ENCODE measurements at regions not wholly inside any gene's neighbourhood (a gene's known extent, or its start where the extent isn't known, plus 50 kb on each side); places are given as distances from the start of the nearest gene placed in this dataset.

DNA sequence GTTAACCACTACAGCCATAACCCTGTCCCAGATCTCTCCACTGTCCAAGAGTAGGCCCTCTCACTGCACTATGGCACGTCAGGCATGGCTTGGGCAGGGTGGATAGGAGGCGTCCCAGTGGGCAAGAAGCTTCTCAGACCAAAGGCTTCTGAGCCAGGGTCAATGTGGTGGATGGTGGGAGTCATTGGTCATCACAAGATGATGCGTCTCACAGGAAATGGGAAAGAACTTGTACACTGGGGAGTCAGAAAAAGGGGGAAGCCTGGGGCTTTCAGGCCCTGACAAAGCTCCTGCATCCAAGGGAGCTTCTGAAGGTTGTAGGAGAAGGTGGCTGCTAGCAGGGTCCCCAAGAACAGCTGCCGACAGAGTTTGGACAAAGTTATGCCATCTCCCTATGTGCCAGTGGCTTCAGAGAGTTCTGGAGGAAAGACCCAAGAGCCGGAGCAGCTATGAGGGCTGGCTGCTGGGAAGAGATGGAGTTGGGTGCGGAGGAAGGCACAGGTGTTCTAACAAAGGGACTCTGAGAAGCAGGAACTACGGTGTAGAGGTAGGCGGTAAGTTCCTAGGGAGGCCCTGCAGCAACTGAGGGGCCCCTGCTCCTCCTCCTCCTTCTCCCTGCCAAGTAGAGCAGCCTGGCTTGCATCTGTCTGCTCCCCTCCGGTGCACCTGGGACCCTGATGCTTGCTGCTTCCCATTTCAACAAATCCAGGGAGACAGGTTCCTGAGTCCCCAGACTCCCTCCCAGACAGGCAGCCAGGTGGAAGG is 81.1 kb downstream of the ARL6IP4 start:
- H3K36me3 ChIP-seq (ENCODE audit: control insufficient read depth, insufficient read depth, low read length) = no peaks in the 10 kb centered on the region
- TF ChIP-seq, protein P1, sequence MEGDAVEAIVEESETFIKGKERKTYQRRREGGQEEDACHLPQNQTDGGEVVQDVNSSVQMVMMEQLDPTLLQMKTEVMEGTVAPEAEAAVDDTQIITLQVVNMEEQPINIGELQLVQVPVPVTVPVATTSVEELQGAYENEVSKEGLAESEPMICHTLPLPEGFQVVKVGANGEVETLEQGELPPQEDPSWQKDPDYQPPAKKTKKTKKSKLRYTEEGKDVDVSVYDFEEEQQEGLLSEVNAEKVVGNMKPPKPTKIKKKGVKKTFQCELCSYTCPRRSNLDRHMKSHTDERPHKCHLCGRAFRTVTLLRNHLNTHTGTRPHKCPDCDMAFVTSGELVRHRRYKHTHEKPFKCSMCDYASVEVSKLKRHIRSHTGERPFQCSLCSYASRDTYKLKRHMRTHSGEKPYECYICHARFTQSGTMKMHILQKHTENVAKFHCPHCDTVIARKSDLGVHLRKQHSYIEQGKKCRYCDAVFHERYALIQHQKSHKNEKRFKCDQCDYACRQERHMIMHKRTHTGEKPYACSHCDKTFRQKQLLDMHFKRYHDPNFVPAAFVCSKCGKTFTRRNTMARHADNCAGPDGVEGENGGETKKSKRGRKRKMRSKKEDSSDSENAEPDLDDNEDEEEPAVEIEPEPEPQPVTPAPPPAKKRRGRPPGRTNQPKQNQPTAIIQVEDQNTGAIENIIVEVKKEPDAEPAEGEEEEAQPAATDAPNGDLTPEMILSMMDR (IDR thresholded peaks at IDR 0.05; ENCODE audit: insufficient read depth, low read length, severe bottlenecking) = no peak
- no peak overlapping the region for H3K4me3 ChIP-seq (ENCODE audit: low read depth, low read length)
- no peaks in the 10 kb centered on the region for H3K27me3 ChIP-seq (ENCODE audit: control insufficient read depth, insufficient read depth, low read length)
- no peak for DNase-seq (ENCODE audit: low read depth)
- no peak for FAIRE-seq

DNA sequence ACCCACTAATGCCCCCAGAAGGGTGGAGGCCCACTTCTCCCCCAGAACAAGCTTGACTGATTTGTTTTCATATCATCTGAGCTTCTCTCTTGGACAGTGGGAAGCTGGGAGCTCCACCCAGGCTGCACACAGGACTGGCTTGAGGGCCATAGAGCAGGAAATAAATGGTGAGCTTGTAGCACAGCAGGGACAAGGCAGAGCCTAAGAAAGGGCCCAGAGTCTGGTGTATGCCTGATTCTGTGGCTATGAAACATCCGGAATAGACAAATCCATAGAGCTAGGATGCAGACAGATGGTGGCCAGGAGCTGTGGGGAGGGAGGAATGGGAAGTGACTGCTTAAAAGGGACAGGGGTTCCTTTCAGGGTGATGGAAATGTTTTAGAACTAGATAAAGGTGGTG is 79.0 kb downstream of the ARL6IP4 start:
- Histone ChIP-seq H3K27me3 (ENCODE audit: control insufficient read depth, insufficient read depth, low read length) (no peaks in the 10 kb centered on the region), H3K4me3 (ENCODE audit: low read depth, low read length) (no peak overlapping the region), H3K36me3 (ENCODE audit: control insufficient read depth, insufficient read depth, low read length) (no peaks in the 10 kb centered on the region)
- DNase-seq (ENCODE audit: low read depth) = no peak
- TF ChIP-seq, protein P1 (IDR thresholded peaks at IDR 0.05; ENCODE audit: insufficient read depth, low read length, severe bottlenecking) = no peak
- no peak for FAIRE-seq

GRCh38 chr12:123058980-123059379 is 78.5 kb downstream of the ARL6IP4 start:
- DNase-seq (ENCODE audit: low read depth) (no peak), FAIRE-seq (no peak)

GRCh38 chr12:123058481-123058880 is 78.0 kb downstream of the ARL6IP4 start:
- Histone ChIP-seq H3K4me3 (ENCODE audit: low read depth, low read length) (no peak overlapping the region), H3K36me3 (ENCODE audit: control insufficient read depth, insufficient read depth, low read length) (no peaks in the 10 kb centered on the region), H3K27me3 (ENCODE audit: control insufficient read depth, insufficient read depth, low read length) (no peaks in the 10 kb centered on the region)
- no peak for DNase-seq (ENCODE audit: low read depth)
- TF ChIP-seq, protein P1 (IDR thresholded peaks at IDR 0.05; ENCODE audit: insufficient read depth, low read length, severe bottlenecking) = no peak
- no peak for FAIRE-seq

More at GRCh38 chr12:123058980-123059379, 78.5 kb downstream of the ARL6IP4 start:
- H3K4me3 ChIP-seq (ENCODE audit: low read depth, low read length) = no peak overlapping the region
- no peaks in the 10 kb centered on the region for H3K36me3 ChIP-seq (ENCODE audit: control insufficient read depth, insufficient read depth, low read length)
- TF ChIP-seq, protein P1 (IDR thresholded peaks at IDR 0.05; ENCODE audit: insufficient read depth, low read length, severe bottlenecking) = no peak
- H3K27me3 ChIP-seq (ENCODE audit: control insufficient read depth, insufficient read depth, low read length) = no peaks in the 10 kb centered on the region

- no peak for FAIRE-seq
- DNase-seq (ENCODE audit: low read depth) = no peak
- no peaks in the 10 kb centered on the region for H3K36me3 ChIP-seq (ENCODE audit: control insufficient read depth, insufficient read depth, low read length)
- H3K4me3 ChIP-seq (ENCODE audit: low read depth, low read length) = no peak overlapping the region
- TF ChIP-seq, protein P1 (IDR thresholded peaks at IDR 0.05; ENCODE audit: insufficient read depth, low read length, severe bottlenecking) = no peak
- H3K27me3 ChIP-seq (ENCODE audit: control insufficient read depth, insufficient read depth, low read length) = no peaks in the 10 kb centered on the region
These were observed 77.2 kb downstream of the ARL6IP4 start for GRCh38 chr12:123057513-123058265.

Measured in bronchial epithelial cell (primary cell).